SK-N-SH (cell line): ENCODE measurements at regions not wholly inside any gene's neighbourhood (a gene's known extent, or its start where the extent isn't known, plus 50 kb on each side); places are given as distances from the start of the nearest gene placed in this dataset.

Source experiments
- CTCF ChIA-PET: fragments of 300-600, 350-600 bp; formaldehyde crosslinking; extraction: SDS; loops from one replicate; lab custom pipeline; 2021; lab: Yijun Ruan, JAX
- POLR2A ChIA-PET: fragments of 350-600 bp; sonication (Branson Sonifier 250); formaldehyde crosslinking; extraction: SDS; loops from one replicate; lab custom pipeline; 2020; ENCODE audit warnings: antibody characterized with exemption, inconsistent platforms; lab: Yijun Ruan, JAX
- DNase-seq: peaks from one replicate; pipeline ENCODE4 v3.0.0; 2012
- H2AFZ ChIP-seq: fragments of 200-600 bp; sonication (generic); 2 replicates; pipeline ENCODE4 v1.8.1; 2016; ENCODE audit warnings: antibody characterized with exemption, mild to moderate bottlenecking, low read depth
- H3F3A ChIP-seq: fragments of 200-600 bp; sonication (generic); replicated peaks from 2 replicates; pipeline ENCODE3; 2016; ENCODE audit warnings: antibody characterized with exemption, mild to moderate bottlenecking; ENCODE audit not compliant: insufficient read depth
- H3K27ac ChIP-seq, 2 experiments: fragments of 200-500 bp in 1 of 2; fragments of 200-600 bp in 1 of 2; sonication (Bioruptor generic) in 1 of 2; sonication (generic), shearing (Covaris generic) in 1 of 2; 2 replicates each; pipeline versions ENCODE4 v1.5.1 to v1.6.1; 2014 to 2016; ENCODE audit warnings: low read depth in 2 of 2, inconsistent platforms in 1 of 2, low read length in 1 of 2, mild to moderate bottlenecking in 1 of 2, mixed read lengths in 1 of 2
- H3K27me3 ChIP-seq: fragments of 200-600 bp; sonication (generic), shearing (Covaris generic); 2 replicates; pipeline ENCODE4 v1.6.1; 2016; ENCODE audit warnings: mixed run types; ENCODE audit not compliant: insufficient read depth
- H3K36me3 ChIP-seq, 2 experiments: fragments of 200-500 bp in 1 of 2; fragments of 200-600 bp in 1 of 2; sonication (Bioruptor generic) in 1 of 2; sonication (generic) in 1 of 2; replicated peaks in 1 of 2; 2 replicates each; pipeline versions ENCODE3 to v1.5.1; 2014 to 2016; ENCODE audit warnings: low read length in 1 of 2, mild to moderate bottlenecking in 1 of 2; ENCODE audit not compliant: insufficient read depth in 2 of 2, control insufficient read depth in 1 of 2
- H3K4me1 ChIP-seq, 2 experiments: fragments of 200-500 bp in 1 of 2; fragments of 200-600 bp in 1 of 2; sonication (Bioruptor generic) in 1 of 2; sonication (generic), shearing (Covaris generic) in 1 of 2; 2 replicates each; pipeline versions ENCODE4 v1.5.1 to v1.6.1; 2014 to 2016; ENCODE audit warnings: low read depth in 1 of 2, low read length in 1 of 2, mixed run types in 1 of 2; ENCODE audit not compliant: insufficient read depth in 2 of 2, control insufficient read depth in 1 of 2
- H3K4me2 ChIP-seq: fragments of 200-600 bp; sonication (generic), shearing (Covaris generic); 2 replicates; pipeline ENCODE4 v1.6.1; 2017; ENCODE audit warnings: mixed run types
- H3K4me3 ChIP-seq, 2 experiments: fragments of 200-500 bp in 1 of 2; fragments of 200-600 bp in 1 of 2; sonication (Bioruptor generic) in 1 of 2; sonication (generic), shearing (Covaris generic) in 1 of 2; 2 replicates each; pipeline versions ENCODE4 v1.5.1 to v1.8.1; 2014 to 2016; ENCODE audit warnings: low read depth in 2 of 2, inconsistent platforms in 1 of 2, low read length in 1 of 2, mild to moderate bottlenecking in 1 of 2, mixed read lengths in 1 of 2, moderate library complexity in 1 of 2
- H3K79me2 ChIP-seq: fragments of 200-600 bp; sonication (generic); 2 replicates; pipeline ENCODE4 v1.8.1; 2017; ENCODE audit warnings: mild to moderate bottlenecking; ENCODE audit not compliant: insufficient read depth
- H3K9ac ChIP-seq: fragments of 200-600 bp; sonication (generic); 2 replicates; pipeline ENCODE4 v1.6.1; 2017; ENCODE audit warnings: mixed run types
- H3K9me2 ChIP-seq: fragments of 200-600 bp; sonication (generic); 2 replicates; pipeline ENCODE4 v1.6.1; 2017; ENCODE audit warnings: mixed run types
- H3K9me3 ChIP-seq: fragments of 200-600 bp; sonication (generic); 2 replicates; pipeline ENCODE4 v1.6.1; 2017; ENCODE audit warnings: mixed run types, mild to moderate bottlenecking, moderate library complexity
- H4K20me1 ChIP-seq: fragments of 200-600 bp; sonication (generic); 2 replicates; pipeline ENCODE4 v1.6.1; 2017; ENCODE audit warnings: mild to moderate bottlenecking, mixed run types; ENCODE audit not compliant: insufficient read depth
- CTCF ChIP-seq: fragments of 200-600 bp; sonication (generic); IDR thresholded peaks from 2 replicates; pipeline ENCODE4 v1.6.1; 2017; ENCODE audit warnings: antibody characterized with exemption, mild to moderate bottlenecking, moderate library complexity
- EP300 ChIP-seq, 2 experiments: IDR thresholded peaks; 2 replicates each; pipeline versions ENCODE4 v1.4.0 to v1.6.1; 2012; ENCODE audit warnings: borderline replicate concordance in 1 of 2, low read depth in 1 of 2, low read length in 1 of 2
- EZH2phosphoT487 ChIP-seq: fragments of 200-600 bp; sonication (generic); IDR thresholded peaks from 2 replicates; pipeline ENCODE4 v1.6.1; 2017; ENCODE audit warnings: low read depth, mixed run types, mild to moderate bottlenecking, antibody characterized with exemption, moderate library complexity, borderline replicate concordance
- FOSL2 ChIP-seq: IDR thresholded peaks from 2 replicates; pipeline ENCODE4 v1.4.0; 2012; ENCODE audit warnings: low read depth, mild to moderate bottlenecking, moderate library complexity, borderline replicate concordance
- FOXJ3 ChIP-seq: sonication (generic); formaldehyde crosslinking; IDR thresholded peaks from 2 replicates; pipeline ENCODE4 v1.5.1; 2020; ENCODE audit warnings: mild to moderate bottlenecking, missing genetic modification reagents
- FOXM1 ChIP-seq: IDR thresholded peaks from 2 replicates; pipeline ENCODE4 v1.4.0; 2012; ENCODE audit warnings: low read depth, mild to moderate bottlenecking
- POLR2AphosphoS5 ChIP-seq: IDR thresholded peaks from 2 replicates; pipeline ENCODE4 v1.6.1; 2012; ENCODE audit warnings: low read depth, low read length
- RAD21 ChIP-seq: IDR thresholded peaks from 2 replicates; pipeline ENCODE4 v1.6.1; 2012; ENCODE audit warnings: mild to moderate bottlenecking, low read length
- SMC3 ChIP-seq: IDR thresholded peaks from 2 replicates; pipeline ENCODE4 v1.6.1; 2012; ENCODE audit warnings: low read depth, low read length, improper control_type of control experiment
- TCF12 ChIP-seq: IDR thresholded peaks from 2 replicates; pipeline ENCODE4 v1.4.0; 2012
- TEAD4 ChIP-seq: IDR thresholded peaks from 2 replicates; pipeline ENCODE4 v1.4.0; 2012; ENCODE audit warnings: mild to moderate bottlenecking, borderline replicate concordance; ENCODE audit not compliant: insufficient read depth
- YY1 ChIP-seq: IDR thresholded peaks from 2 replicates; pipeline ENCODE4 v1.4.0; 2012; ENCODE audit warnings: low read depth, mild to moderate bottlenecking
- WGBS: methylation state at CpG from one replicate; pipeline ENCODE4 v1.1.6; 2017; ENCODE audit warnings: low lambda C conversion rate; 5-methylcytosine and 5-hydroxymethylcytosine counted together
- TF ChIP-seq, protein P1 (sequence below): IDR thresholded peaks from 2 replicates; pipeline ENCODE4 v1.4.0; 2012; ENCODE audit warnings: low read depth, borderline replicate concordance

- no peak for TF ChIP-seq POLR2AphosphoS5
- no peak for TF ChIP-seq FOSL2
- no peak for TF ChIP-seq CTCF
- TF ChIP-seq RAD21, result no peak
- TF ChIP-seq EZH2phosphoT487, result no peak
- TF ChIP-seq EP300 (IDR thresholded peaks at IDR 0.05; ENCODE audit: borderline replicate concordance in 1 of 2, low read depth in 1 of 2, low read length in 1 of 2), result no peak
- no peak for TF ChIP-seq FOXM1
- no peak for TF ChIP-seq TEAD4
- TF ChIP-seq, protein P1, sequence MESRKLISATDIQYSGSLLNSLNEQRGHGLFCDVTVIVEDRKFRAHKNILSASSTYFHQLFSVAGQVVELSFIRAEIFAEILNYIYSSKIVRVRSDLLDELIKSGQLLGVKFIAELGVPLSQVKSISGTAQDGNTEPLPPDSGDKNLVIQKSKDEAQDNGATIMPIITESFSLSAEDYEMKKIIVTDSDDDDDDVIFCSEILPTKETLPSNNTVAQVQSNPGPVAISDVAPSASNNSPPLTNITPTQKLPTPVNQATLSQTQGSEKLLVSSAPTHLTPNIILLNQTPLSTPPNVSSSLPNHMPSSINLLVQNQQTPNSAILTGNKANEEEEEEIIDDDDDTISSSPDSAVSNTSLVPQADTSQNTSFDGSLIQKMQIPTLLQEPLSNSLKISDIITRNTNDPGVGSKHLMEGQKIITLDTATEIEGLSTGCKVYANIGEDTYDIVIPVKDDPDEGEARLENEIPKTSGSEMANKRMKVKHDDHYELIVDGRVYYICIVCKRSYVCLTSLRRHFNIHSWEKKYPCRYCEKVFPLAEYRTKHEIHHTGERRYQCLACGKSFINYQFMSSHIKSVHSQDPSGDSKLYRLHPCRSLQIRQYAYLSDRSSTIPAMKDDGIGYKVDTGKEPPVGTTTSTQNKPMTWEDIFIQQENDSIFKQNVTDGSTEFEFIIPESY, result no peak
- TF ChIP-seq FOXJ3, result no peak
- TF ChIP-seq SMC3, result no peak
- no peak for TF ChIP-seq TCF12
- whole genome bisulfite sequencing, result 28% methylated on average over 2 of the region's 2 CpGs
Observed at GRCh38 chr13:88360761-88361160, 689.6 kb downstream of the SLITRK5 start.

DNA sequence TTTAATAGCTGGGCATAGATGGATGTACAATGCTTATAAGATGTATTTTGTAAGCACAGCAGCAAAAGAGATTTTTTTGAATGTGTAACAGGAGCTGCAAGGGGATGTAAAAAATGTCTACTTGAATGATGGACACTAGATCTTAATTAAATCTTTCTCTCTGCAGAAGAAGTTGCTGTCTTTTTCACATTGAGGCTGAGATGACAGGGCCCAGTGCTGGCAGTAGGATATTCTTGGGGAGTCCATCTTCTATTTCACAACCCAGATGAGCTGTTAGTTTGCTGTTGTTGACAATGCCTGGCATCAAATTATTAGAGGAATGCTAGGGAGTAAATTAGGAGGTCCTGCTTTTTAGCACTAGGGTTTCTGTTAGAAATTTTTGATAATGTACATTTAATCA, 698.7 kb downstream of the SLITRK5 start:
- Histone ChIP-seq H3K4me2 (no peak overlapping the region), H3K9me3 (no peaks in the 10 kb centered on the region), H3K4me3 (no peak overlapping the region), H3K27me3 (no peaks in the 10 kb centered on the region), H3K36me3 (no peaks in the 10 kb centered on the region), H3K27ac (no peak overlapping the region), H2AFZ (no peak overlapping the region), H3K9me2 (no peaks in the 10 kb centered on the region), H4K20me1 (no peaks in the 10 kb centered on the region), H3K4me1 (no peaks in the 10 kb centered on the region; a peak in 1 of 4 replicates), H3K79me2 (no peaks in the 10 kb centered on the region), H3K9ac (no peak overlapping the region), H3F3A (no peaks in the 10 kb centered on the region)
- POLR2A ChIA-PET, result no interaction called here
- TF ChIP-seq YY1, result no peak
- CTCF ChIA-PET, result interaction anchor here (1.0 kb wide), 1 partner anchor 8 kb away, joined by 3 read pairs; no protein-coding TSS in a partner anchor
- DNase-seq, result no peak

More at GRCh38 chr13:88360761-88361160, 689.6 kb downstream of the SLITRK5 start:
- H4K20me1 ChIP-seq, result no peaks in the 10 kb centered on the region
- H3K27me3 ChIP-seq, result no peaks in the 10 kb centered on the region
- H3K4me2 ChIP-seq, result no peak overlapping the region
- H3K9me3 ChIP-seq, result no peaks in the 10 kb centered on the region
- H3K27ac ChIP-seq, result no peak overlapping the region
- H3K9ac ChIP-seq, result no peak overlapping the region
- no peaks in the 10 kb centered on the region for H3K4me1 ChIP-seq
- H3K4me3 ChIP-seq, result no peak overlapping the region
- no peaks in the 10 kb centered on the region; the same call in 1 of the 2 replicates for H3K9me2 ChIP-seq
- no peaks in the 10 kb centered on the region for H3F3A ChIP-seq
- CTCF ChIA-PET, result no interaction called here
- H2AFZ ChIP-seq, result no peak overlapping the region
- no peaks in the 10 kb centered on the region for H3K79me2 ChIP-seq
- no peak for DNase-seq
- H3K36me3 ChIP-seq, result no peaks in the 10 kb centered on the region
- POLR2A ChIA-PET, result interaction anchor here (0.8 kb wide), 1 partner anchor 11 kb away, joined by 3 read pairs; no protein-coding TSS in a partner anchor
